GM23338 (cell line): ENCODE measurements at regions not wholly inside any gene's neighbourhood (a gene's known extent, or its start where the extent isn't known, plus 50 kb on each side); places are given as distances from the start of the nearest gene placed in this dataset.

Experiments used
- ATAC-seq: fragments of 200-7000 bp; cut with Tn5 transposase; 3 replicates; pipeline ENCODE4 v1.9.1; 2020
- DNase-seq: peaks from one replicate; pipeline ENCODE4 v3.0.0-alpha.2; 2015; ENCODE audit warnings: low spot score
- H2AFZ ChIP-seq: fragments of 200-600 bp; sonication (generic); 2 replicates; pipeline ENCODE4 v1.8.0; 2016; ENCODE audit warnings: antibody characterized with exemption, mild to moderate bottlenecking, moderate library complexity
- H3F3A ChIP-seq: fragments of 200-600 bp; sonication (generic); replicated peaks from 2 replicates; pipeline ENCODE4 v1.8.0; 2017; ENCODE audit warnings: antibody characterized with exemption, mixed run types, low read depth
- H3K27ac ChIP-seq: fragments of 200-600 bp; sonication (generic); 2 replicates; pipeline ENCODE4 v1.6.1; 2016; ENCODE audit warnings: low read depth
- H3K27me3 ChIP-seq: fragments of 200-600 bp; sonication (generic); 2 replicates; pipeline ENCODE4 v1.8.0; 2016; ENCODE audit warnings: mild to moderate bottlenecking, mixed run types, moderate library complexity; ENCODE audit not compliant: insufficient read depth
- H3K36me3 ChIP-seq: fragments of 200-600 bp; sonication (generic); 2 replicates; pipeline ENCODE4 v1.8.0; 2016; ENCODE audit warnings: mild to moderate bottlenecking; ENCODE audit not compliant: insufficient read depth
- H3K4me1 ChIP-seq: fragments of 200-600 bp; sonication (generic); 2 replicates; pipeline ENCODE4 v1.8.0; 2016; ENCODE audit warnings: mild to moderate bottlenecking, moderate library complexity; ENCODE audit not compliant: insufficient read depth
- H3K4me2 ChIP-seq: fragments of 200-600 bp; sonication (generic); 2 replicates; pipeline ENCODE4 v1.7.1; 2017; ENCODE audit warnings: mixed run types
- H3K4me3 ChIP-seq: fragments of 200-600 bp; sonication (generic); 2 replicates; pipeline ENCODE4 v1.6.1; 2016; ENCODE audit warnings: mixed run types
- H3K79me2 ChIP-seq: fragments of 200-600 bp; sonication (generic); replicated peaks from 2 replicates; pipeline ENCODE4 v1.8.0; 2017; ENCODE audit warnings: mild to moderate bottlenecking; ENCODE audit not compliant: insufficient read depth
- H3K9me2 ChIP-seq: fragments of 200-600 bp; sonication (generic); 2 replicates; pipeline ENCODE4 v1.8.0; 2017; ENCODE audit not compliant: insufficient read depth
- H4K20me1 ChIP-seq: fragments of 200-600 bp; sonication (generic); replicated peaks from 2 replicates; pipeline ENCODE4 v1.8.0; 2017; ENCODE audit warnings: mild to moderate bottlenecking; ENCODE audit not compliant: insufficient read depth
- H3K27ac Mint-ChIP-seq: 2 replicates; pipeline ENCODE4 v1.8.0; 2020; ENCODE audit warnings: inconsistent platforms, mild to moderate bottlenecking, moderate library complexity, mixed read lengths
- H3K27me3 Mint-ChIP-seq: 3 replicates; pipeline ENCODE4 v1.8.0; 2022; ENCODE audit warnings: low read depth, mild to moderate bottlenecking, moderate library complexity, mixed read lengths, inconsistent platforms; ENCODE audit not compliant: insufficient read depth, poor library complexity
- H3K36me3 Mint-ChIP-seq: 3 replicates; pipeline ENCODE4 v1.8.0; 2021; ENCODE audit warnings: low read depth, mild to moderate bottlenecking, inconsistent platforms, moderate library complexity, mixed read lengths
- H3K4me1 Mint-ChIP-seq: 3 replicates; pipeline ENCODE4 v1.8.0; 2020; ENCODE audit warnings: mild to moderate bottlenecking, inconsistent platforms, mixed read lengths
- H3K4me3 Mint-ChIP-seq: 3 replicates; pipeline ENCODE4 v1.8.0; 2021; ENCODE audit warnings: moderate library complexity, mild to moderate bottlenecking, inconsistent platforms, mixed read lengths
- H3K9me3 Mint-ChIP-seq: 3 replicates; pipeline ENCODE4 v1.8.0; 2020; ENCODE audit warnings: moderate library complexity, mild to moderate bottlenecking, inconsistent platforms, mixed read lengths
- CREB1 ChIP-seq: fragments of 250-450 bp; sonication (Bioruptor Pico); IDR thresholded peaks from 2 replicates; pipeline ENCODE4 v1.5.0; 2020; ENCODE audit warnings: low read depth, mild to moderate bottlenecking, moderate library complexity
- EZH2 ChIP-seq: fragments of 200-600 bp; sonication (generic); IDR thresholded peaks from one replicate; pipeline ENCODE4 v1.8.0; 2017; ENCODE audit warnings: antibody characterized with exemption, mild to moderate bottlenecking, low read depth; ENCODE audit not compliant: unreplicated experiment
- EZH2phosphoT487 ChIP-seq: fragments of 200-600 bp; sonication (generic); IDR thresholded peaks from one replicate; pipeline ENCODE4 v1.8.1; 2018; ENCODE audit warnings: antibody characterized with exemption; ENCODE audit not compliant: unreplicated experiment
- JUNB ChIP-seq: IDR thresholded peaks from one replicate; pipeline ENCODE4 v1.6.1; 2016; ENCODE audit warnings: antibody characterized with exemption; ENCODE audit not compliant: unreplicated experiment
- NANOG ChIP-seq: IDR thresholded peaks from 2 replicates; pipeline ENCODE4 v1.6.1; 2016; ENCODE audit warnings: antibody characterized with exemption, borderline replicate concordance
- POLR2AphosphoS5 ChIP-seq: IDR thresholded peaks from 2 replicates; pipeline ENCODE4 v1.6.1; 2016; ENCODE audit warnings: antibody characterized with exemption, low read depth
- STAT1 ChIP-seq: IDR thresholded peaks from one replicate; pipeline ENCODE4 v1.6.1; 2016; ENCODE audit warnings: antibody characterized with exemption; ENCODE audit not compliant: unreplicated experiment
- ZNF114 ChIP-seq: fragments of 250-450 bp; sonication (Bioruptor Pico); IDR thresholded peaks from 2 replicates; pipeline ENCODE4 v1.5.0; 2020; ENCODE audit warnings: mild to moderate bottlenecking, moderate library complexity
- ZNF331 ChIP-seq: fragments of 250-450 bp; sonication (Bioruptor Pico); IDR thresholded peaks from 2 replicates; pipeline ENCODE4 v1.5.0; 2020; ENCODE audit warnings: low read depth, mild to moderate bottlenecking, moderate library complexity
- TF ChIP-seq, protein P1 (sequence below): IDR thresholded peaks from one replicate; pipeline ENCODE4 v1.6.1; 2018; ENCODE audit warnings: antibody characterized with exemption; ENCODE audit not compliant: unreplicated experiment
- TF ChIP-seq, protein P2 (sequence below): IDR thresholded peaks from 2 replicates; pipeline ENCODE4 v1.6.1; 2016; ENCODE audit warnings: antibody characterized with exemption

DNA sequence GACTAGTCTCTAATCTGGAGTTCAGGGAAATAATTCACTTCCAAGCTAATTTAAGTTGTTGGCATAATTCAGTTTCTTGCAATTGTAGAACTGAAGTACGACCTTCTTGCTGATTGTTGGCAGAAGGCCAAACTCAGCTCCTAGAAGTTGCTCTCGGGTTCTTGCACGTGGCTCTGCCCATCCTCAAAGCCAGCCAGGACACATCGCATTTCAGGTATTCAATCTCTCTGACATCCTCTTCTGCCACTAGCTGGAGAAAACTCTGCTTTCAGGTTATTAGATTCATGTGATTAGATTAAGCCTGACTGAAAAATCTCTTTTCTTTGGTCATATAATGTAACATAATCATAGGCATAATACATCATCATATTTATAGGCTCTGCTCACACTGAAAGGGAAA, 362.0 kb downstream of the ZPLD1 start (continued):
- TF ChIP-seq EZH2 (no peak), STAT1 (no peak), ZNF114 (CRISPR knock-in tag) (no peak)
- TF ChIP-seq, protein P1, sequence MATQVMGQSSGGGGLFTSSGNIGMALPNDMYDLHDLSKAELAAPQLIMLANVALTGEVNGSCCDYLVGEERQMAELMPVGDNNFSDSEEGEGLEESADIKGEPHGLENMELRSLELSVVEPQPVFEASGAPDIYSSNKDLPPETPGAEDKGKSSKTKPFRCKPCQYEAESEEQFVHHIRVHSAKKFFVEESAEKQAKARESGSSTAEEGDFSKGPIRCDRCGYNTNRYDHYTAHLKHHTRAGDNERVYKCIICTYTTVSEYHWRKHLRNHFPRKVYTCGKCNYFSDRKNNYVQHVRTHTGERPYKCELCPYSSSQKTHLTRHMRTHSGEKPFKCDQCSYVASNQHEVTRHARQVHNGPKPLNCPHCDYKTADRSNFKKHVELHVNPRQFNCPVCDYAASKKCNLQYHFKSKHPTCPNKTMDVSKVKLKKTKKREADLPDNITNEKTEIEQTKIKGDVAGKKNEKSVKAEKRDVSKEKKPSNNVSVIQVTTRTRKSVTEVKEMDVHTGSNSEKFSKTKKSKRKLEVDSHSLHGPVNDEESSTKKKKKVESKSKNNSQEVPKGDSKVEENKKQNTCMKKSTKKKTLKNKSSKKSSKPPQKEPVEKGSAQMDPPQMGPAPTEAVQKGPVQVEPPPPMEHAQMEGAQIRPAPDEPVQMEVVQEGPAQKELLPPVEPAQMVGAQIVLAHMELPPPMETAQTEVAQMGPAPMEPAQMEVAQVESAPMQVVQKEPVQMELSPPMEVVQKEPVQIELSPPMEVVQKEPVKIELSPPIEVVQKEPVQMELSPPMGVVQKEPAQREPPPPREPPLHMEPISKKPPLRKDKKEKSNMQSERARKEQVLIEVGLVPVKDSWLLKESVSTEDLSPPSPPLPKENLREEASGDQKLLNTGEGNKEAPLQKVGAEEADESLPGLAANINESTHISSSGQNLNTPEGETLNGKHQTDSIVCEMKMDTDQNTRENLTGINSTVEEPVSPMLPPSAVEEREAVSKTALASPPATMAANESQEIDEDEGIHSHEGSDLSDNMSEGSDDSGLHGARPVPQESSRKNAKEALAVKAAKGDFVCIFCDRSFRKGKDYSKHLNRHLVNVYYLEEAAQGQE = no peak
- TF ChIP-seq, protein P2, sequence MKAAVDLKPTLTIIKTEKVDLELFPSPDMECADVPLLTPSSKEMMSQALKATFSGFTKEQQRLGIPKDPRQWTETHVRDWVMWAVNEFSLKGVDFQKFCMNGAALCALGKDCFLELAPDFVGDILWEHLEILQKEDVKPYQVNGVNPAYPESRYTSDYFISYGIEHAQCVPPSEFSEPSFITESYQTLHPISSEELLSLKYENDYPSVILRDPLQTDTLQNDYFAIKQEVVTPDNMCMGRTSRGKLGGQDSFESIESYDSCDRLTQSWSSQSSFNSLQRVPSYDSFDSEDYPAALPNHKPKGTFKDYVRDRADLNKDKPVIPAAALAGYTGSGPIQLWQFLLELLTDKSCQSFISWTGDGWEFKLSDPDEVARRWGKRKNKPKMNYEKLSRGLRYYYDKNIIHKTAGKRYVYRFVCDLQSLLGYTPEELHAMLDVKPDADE = no peak

DNA sequence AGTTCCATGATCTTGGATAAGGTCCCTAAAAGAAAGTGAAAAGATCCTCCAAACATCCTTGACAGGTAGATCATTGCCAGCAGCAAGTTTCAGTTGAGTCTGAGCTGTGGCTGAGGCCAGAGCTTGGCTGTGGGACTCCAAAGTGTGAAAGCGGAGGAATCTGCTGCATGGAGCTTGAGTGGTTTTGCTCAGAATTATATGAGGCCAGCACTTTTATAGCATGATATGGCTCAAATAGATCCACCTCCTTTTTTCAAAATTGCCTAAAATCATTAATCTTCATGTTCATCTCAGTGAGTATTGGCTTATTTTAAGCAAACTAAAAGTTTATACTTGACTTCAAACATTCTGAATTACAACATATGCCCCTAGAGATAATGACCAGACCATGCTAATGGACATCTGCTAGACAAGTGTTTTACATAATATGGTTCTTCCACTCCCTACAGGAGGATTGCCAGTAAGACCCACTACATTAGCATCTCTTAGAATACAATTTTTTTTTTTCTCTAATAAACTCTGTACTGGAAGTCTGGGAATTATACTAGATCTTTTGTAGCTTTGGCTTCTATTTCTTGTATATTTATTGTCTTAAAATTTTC, 368.1 kb downstream of the ZPLD1 start:
- Histone ChIP-seq H3K36me3 (no peaks in the 10 kb centered on the region), H3K79me2 (no peaks in the 10 kb centered on the region), H3K9me2 (no peaks in the 10 kb centered on the region), H3K27me3 (no peaks in the 10 kb centered on the region), H3K4me3 (no peak overlapping the region), H3K4me1 (no peaks in the 10 kb centered on the region), H2AFZ (peak overlapping the region; percentile 33; the same call in 1 of the 2 replicates), H3K4me2 (no peak overlapping the region), H4K20me1 (no peaks in the 10 kb centered on the region), H3F3A (no peaks in the 10 kb centered on the region), H3K27ac (no peak overlapping the region)
- no peak for DNase-seq
- no peaks in the 10 kb centered on the region for H3K36me3 Mint-ChIP-seq
- no peak for ATAC-seq
- H3K27ac Mint-ChIP-seq = no peak overlapping the region
- no peak overlapping the region for H3K4me3 Mint-ChIP-seq
- H3K27me3 Mint-ChIP-seq = no peaks in the 10 kb centered on the region
- H3K4me1 Mint-ChIP-seq = no peaks in the 10 kb centered on the region
- no peaks in the 10 kb centered on the region for H3K9me3 Mint-ChIP-seq
- TF ChIP-seq JUNB (no peak), ZNF114 (CRISPR knock-in tag) (no peak), ZNF331 (no peak), EZH2phosphoT487 (no peak), STAT1 (no peak), POLR2AphosphoS5 (no peak), CREB1 (CRISPR knock-in tag) (no peak), NANOG (no peak)
- TF ChIP-seq, protein P1 = no peak
- TF ChIP-seq, protein P2 = no peak
